NOMO-1 treated with dmso at 0.1 percent for 144 hours (cell line): ENCODE measurements at regions not wholly inside any gene's neighbourhood (a gene's known extent, or its start where the extent isn't known, plus 50 kb on each side); places are given as distances from the start of the nearest gene placed in this dataset.

ENCODE experiments used
- DNase-seq: peaks from one replicate; lab custom pipeline; 2025; ENCODE audit not compliant: unreplicated experiment; lab: John Stamatoyannopoulos, UW

GRCh38 chr9:129368444-129368978, 190.4 kb upstream of the IER5L start:
- no peak for DNase-seq

- no peak for DNase-seq
These were observed 189.2 kb upstream of the IER5L start for GRCh38 chr9:129367287-129367686.

GRCh38 chr9:129365196-129365595, 187.1 kb upstream of the IER5L start:
- no peak for DNase-seq

DNA sequence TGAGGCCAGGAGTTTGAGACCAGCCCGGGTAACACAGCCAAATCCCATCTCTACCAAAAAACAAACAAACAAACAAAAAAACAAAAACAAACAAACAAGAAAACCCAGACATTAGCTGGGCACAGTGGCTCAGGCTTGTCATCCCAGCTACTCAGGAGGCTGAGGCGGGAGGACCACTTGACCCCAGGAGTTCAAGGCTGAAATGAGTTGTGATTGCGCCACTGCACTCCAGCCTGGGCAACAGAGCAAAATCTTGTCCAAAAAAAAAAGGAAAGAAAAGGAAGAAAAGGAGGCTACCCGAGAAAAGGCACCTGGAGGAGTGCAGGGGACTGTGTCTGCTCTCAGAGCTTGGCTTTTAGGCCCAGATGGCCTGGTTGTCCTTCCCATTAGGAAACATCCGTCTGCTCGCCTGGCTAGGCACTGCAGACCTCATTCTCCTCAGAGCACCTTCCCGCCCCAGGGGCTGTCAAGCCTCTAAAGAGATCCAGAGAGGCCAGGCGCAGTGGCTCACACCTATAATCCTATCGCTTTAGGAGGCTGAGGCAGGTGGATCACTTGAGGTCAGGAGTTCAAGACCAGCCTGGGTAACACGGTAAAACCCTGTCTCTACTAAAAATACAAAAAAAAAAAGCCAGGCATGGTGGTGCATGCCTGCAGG, 185.3 kb upstream of the IER5L start:
- DNase-seq, result no peak

DNA sequence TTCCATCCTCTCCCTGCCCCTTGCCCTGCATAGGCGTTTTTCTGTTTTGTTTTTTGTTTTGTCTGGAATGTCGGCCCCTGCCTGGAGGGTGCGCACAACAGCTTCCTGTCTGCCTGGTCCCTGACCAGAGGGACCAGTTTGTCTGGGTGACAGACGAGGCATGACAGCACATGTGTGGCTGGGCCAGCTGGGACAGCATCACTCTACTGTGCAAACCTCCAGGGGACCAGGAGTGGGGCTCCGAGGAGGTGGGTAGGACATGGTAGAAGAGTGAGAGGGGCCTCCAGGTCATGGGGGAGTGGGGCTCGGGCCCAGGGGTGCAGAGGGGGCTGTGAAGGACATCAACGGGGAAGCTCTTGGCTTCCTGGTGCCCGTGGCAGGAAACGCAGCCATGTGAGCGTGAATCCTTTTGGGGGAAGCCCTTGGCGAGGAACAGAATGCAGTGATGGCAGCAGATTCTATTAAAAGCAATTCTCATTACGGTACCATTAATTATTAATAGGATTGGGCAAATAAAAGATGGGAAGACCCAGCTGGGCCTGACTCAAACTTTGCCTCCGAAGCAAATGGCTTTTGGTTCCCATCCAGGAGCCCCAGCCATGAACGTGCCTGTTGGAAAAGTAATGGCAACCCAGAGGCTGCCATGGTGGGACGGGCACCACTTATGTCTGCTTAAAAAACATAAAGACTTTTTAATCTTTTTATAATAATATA, 184.4 kb upstream of the IER5L start:
- DNase-seq, result no peak

GRCh38 chr9:129361196-129361595, 183.1 kb upstream of the IER5L start:
- no peak for DNase-seq

- no peak for DNase-seq
These were observed 182.0 kb upstream of the IER5L start for GRCh38 chr9:129359916-129360536.

GRCh38 chr9:129359162-129359811, 181.2 kb upstream of the IER5L start:
- DNase-seq, result no peak

DNA sequence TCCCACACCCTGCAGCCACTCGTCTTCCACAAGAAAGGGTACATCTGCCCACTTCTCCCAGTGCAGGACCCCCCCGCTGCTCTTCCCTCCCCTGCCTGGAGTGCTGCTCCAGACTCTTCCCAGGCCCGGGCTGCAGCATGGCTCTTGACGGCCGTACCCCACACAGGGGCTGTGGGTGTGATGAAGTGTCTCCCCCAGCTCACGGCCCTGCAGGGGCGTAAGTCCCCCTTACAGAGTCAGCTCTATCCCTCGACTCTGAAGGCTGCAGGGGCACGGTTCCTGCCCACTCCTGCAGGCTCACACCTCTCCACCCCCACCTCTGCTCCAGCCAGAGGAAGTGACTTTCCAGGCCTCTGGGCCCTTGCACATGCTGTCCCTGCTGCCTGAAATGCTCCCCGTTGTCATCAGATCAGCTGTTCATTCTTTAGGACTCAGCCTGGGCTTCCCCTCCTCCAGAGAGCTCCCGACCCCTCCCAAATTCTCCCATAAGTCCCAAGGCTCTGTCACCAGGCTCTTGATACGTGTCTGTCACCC, 180.6 kb upstream of the IER5L start:
- no peak for DNase-seq

- DNase-seq, result no peak
These were observed 179.7 kb upstream of the IER5L start for GRCh38 chr9:129357773-129358245.

DNA sequence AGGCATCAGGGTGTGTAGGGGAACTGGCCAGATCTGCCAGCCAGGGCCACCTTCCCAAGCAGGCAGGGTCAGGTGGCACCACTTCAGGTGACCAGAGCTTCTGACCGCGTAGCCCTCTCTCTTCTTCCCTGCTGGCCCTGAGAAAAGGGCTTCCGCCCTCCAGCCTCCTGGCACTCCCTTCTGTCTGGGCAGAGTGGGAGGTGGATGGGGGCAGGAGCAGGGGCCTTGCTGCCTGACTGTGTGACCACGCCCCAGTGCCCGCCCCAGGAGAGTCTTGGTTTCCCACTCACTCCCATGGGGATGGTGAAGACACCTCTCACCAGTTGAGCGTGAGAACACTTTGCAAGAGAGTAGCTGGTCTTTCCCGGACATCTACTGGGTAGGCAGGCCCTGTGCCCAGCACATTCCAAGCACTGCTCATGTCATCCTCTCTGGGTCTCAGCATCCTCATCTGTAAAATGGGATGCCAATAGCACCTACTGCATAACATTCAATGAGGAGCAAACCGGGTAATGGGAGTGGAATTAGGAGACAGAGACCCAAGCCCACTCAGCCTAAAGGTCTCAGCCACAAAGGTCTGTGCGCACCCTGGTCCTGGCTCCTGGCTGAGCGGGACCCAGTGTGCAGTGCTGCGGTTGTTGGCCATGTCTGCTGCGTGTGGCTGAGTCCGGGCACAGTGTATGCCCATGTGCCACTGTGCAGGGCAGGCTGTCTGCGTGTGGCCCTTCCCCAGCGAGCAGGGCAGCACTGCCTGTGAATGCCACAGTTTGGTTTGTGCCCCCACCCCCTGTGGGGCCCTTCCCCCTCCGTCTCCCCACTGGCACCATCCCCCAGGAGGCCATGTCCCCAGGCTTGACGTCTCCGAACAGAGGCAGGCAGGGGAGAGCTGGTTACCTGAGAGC, 179.1 kb upstream of the IER5L start:
- no peak for DNase-seq

GRCh38 chr9:129355631-129356030, 177.6 kb upstream of the IER5L start:
- no peak for DNase-seq

DNA sequence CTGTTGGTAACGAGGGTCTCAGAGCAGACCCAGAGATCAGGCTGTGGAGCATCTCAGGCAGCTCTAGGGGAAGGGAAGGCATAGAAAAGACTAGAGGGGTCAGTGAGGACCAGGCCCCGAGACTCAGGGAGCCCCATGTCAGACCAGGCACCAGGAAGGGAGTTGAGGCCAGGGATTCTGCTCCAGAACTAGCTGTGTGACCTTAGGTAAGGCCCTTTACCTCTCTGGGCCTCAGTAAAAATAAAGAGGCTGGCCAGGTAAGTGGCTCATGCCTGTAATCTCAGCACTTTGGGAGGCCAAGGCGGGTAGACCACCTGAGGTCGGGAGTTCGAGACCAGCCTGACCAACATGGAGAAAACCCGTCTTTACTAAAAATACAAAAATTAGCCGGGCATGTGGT, 176.4 kb upstream of the IER5L start:
- DNase-seq, result no peak

DNA sequence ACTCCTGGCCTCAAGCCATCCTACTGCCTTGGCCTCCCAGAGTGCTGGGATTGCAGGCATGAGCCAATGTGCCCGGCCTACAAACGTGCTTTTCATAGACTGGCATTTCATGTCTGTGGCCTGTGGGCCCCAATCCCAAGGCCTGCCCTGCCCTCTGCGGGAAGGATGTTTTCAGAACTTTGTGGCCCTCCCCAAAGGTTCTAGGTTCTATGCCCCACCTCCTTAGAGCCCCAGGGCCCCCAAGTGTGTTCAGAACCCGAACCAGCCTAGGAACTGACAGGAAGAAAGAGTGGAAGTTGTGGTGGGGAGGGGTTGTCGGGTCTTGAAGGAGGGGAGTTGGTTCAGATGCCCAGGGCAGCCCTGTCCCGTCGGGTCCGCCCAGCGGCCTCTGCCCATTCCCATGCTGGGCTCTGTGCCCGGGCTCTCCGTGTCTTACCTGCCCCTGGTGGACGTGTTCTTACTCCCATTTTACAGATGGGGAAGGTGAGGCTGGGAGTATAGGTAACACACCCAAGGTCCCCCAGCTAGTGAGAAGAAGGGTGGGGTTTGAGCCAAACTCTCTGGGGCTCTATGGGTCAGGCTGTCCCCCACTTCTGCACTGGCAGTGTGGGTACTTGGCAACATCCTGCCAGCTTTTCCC, 175.8 kb upstream of the IER5L start:
- no peak for DNase-seq

- no peak for DNase-seq
These were observed 174.2 kb upstream of the IER5L start for GRCh38 chr9:129352146-129352865.

DNA sequence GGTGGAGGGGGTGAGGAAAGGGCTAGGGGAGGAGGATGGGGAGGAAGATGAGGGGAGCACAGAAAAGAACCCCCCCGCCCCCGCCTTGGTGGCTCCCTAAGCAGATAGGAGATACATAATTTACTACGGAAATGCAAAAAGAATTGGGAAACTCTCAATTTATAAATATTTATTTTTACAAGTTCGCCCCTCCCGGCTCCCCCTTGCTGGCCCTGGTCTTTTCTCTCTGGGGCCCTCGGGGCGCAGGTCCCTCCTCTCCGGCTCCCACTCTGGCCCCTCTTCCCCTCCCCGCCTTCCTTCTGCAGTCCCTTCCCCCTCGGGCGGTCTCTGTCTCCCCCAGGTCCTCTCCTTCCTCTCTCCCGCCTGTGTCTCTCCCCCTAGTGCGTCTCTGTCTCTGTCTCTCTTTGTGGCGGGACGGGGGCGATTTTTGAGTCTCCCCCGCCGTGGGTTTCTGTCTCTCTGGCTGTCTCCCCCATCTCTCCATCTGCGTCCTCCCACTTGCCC, 173.6 kb upstream of the IER5L start:
- DNase-seq, result no peak

GRCh38 chr9:129351058-129351641, 173.1 kb upstream of the IER5L start:
- DNase-seq, result no peak

GRCh38 chr9:129350143-129350935, 172.3 kb upstream of the IER5L start:
- no peak for DNase-seq
